HG03135 (cell line): ENCODE measurements at regions not wholly inside any gene's neighbourhood (a gene's known extent, or its start where the extent isn't known, plus 50 kb on each side); places are given as distances from the start of the nearest gene placed in this dataset.
"Not testable (repeated sequence)": the region's sequence is repeated elsewhere in the genome, so short reads cannot be mapped to it uniquely, and the experiment has no call there.

Experiments used
- ATAC-seq: cut with Tn5 transposase; IDR thresholded peaks from one replicate; pipeline ENCODE4 v1.9.1; 2021; ENCODE audit warnings: mild to moderate bottlenecking, moderate library complexity; ENCODE audit not compliant: unreplicated experiment

- no peak for ATAC-seq
These were observed 230.3 kb downstream of the TFAP2A start for GRCh38 chr6:10184371-10185227.

GRCh38 chr6:10180138-10181074 is 234.5 kb downstream of the TFAP2A start:
- no peak for ATAC-seq

DNA sequence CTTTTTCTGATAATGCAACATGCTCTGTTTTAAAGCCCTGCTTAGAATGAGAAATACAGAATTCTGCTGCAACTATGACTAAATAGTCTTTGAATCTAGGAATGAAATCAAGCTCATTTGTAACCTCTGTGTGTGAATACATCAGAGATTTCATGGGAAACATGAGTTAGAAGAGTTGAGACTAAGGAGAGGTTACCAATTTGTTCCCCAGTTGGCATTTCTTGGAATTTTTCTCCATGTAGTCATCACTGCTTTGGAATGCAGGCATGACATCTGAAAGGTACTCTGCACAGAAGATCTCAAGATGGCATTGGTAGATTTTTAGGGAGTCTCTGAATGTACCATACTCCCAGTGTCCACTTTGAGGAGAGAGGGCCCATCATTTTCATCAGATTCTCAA is 237.2 kb downstream of the TFAP2A start:
- ATAC-seq = no peak

- no peak for ATAC-seq
These were observed 239.5 kb downstream of the TFAP2A start for GRCh38 chr6:10175362-10175761.

DNA sequence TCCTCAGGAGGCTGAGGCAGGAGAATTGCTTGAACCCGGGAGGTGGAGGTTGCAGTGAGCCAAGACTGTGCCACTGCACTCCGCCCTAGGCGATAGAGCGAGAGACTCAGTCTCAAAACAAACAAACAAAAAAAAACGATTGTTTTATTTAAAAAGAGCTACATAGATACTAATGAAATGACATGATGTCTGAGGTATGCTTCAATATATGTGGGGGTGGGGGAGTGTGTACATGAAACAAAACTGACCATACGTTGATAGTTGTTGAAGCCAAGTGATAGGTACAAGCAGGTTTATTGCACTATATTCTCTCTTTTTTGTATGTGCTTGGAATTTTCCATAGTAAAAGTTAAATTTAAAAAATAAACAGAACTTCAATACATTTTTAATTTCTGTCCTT is 240.1 kb downstream of the TFAP2A start:
- no peak for ATAC-seq

DNA sequence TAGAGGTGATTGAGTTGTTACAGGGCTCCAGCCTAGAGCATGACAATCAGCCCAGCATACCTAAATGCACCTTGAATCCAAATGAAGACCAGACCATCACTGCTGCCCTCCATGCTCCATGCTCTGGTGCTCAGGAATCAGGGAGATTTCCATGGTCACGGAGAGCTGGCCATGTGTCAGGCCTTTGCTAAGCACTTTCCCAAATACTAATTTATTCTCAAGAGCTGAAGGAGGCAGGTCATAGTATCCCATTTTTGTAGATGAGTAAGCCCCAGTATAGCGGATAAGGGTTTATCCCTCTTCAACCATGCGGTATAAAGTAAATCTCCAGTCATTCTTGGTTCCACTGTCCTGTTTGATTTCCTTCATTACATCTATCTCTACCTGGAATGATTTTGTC is 240.8 kb downstream of the TFAP2A start:
- no peak for ATAC-seq

GRCh38 chr6:10171706-10172105 is 243.2 kb downstream of the TFAP2A start:
- ATAC-seq = not testable (repeated sequence)

DNA sequence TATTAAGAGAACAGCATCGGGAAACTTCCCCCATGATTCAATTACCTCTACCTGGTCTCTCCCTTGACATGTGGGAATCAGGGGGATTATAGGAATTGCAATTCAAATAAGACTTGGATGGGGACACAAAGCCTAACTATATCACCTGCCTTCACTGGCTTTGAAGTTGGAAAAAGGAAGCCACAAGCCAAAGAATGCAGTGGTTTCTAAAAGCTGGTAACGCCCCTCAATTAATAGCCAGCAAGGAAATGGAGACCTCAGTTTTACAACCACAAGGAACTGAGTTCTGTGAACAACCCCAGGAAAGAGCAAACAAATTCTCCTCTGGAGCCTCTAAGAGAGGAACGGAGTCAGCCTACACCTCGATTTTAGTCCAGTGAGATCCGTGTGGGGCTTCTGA is 244.1 kb downstream of the TFAP2A start:
- ATAC-seq = no peak

DNA sequence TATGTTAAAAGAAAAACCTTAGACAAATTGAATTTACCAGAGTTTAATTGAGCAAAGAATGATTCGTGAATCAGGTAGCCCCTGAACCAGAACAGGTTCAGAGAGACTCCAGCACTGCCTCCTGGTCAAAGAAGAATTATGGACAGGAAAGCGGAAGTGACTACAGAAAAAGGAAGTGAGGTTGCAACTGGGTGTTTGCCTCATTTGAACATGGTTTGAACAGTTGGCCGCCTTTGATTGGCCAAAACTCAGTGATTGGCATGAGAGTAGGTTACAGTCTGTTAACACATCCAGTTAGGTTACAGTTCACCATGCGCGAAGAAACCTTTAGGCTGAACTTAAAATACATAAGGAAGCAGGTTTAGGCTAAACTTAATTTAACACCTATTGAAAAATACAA is 248.8 kb downstream of the TFAP2A start:
- no peak for ATAC-seq

GRCh38 chr6:10163203-10163962 is 251.5 kb downstream of the TFAP2A start:
- ATAC-seq = no peak

DNA sequence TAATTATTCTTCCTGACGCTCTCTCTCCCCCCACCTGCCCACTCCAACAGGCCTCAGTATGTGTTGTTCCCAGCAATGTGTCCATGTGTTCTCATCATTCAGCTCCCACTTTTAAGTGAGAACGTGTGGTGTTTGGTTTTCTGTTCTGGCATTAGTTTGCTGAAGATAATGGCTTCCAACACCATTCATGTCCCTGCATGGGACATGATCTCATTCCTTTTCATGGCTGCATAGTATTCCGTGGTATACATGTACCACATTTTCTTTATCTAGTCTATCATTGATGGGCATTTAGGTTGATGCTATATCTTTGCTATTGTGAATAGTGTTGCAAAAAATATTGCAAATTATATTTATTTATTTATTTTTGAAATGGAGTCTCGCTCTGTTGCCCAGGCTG is 258.0 kb downstream of the TFAP2A start:
- no peak for ATAC-seq

DNA sequence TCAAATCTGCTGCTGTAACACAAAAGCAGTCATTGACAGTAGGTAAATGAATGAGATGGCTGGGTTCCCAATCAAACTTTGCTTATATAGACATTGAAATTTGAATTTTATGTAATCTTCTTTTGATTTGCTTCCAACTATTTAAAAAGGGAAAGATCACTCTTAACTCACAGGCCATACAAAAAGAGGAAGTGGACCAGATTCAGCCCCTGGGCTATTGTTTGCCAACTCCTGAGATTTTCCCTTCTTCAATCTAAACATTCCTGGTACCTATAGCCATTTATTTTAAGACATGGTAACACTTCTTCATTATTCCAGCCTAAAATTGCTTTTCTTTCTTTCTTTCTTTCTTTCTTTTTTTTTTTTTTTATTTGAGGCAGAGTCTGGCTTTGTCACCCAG is 260.6 kb downstream of the TFAP2A start:
- ATAC-seq = no peak

DNA sequence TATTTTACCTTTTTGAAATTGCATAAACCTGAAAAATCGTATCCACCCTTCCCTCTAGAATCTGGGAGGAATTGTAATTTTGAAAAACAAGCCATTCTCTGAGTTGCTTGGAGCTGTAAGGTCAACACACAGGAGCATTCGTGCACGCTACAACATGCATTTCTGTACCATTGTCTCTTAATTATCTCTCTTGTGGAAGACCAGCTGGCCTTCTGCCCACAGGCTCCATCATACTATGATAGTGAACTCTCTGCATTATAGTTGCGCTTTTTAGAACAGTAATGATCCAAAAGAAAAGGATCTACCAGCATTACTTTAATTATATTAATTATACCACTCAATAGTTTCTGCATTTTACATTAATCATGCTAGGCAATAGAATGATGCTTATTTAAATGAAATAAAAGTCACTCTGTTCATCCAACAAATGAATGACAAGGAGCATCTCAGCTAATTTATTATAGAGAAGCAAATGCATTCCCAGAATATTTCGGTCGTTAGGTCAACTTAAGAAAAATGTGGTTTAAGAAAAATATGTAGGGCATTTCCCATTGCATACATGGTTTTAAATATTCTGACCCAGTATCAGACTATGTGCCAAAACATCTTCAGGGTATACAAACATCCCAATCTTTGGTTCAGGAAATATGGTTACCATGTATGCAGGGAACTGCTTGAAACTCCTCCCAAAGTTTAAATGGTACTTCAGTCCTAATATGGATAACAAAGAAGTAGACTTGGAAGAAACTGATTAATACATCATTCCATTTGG is 263.5 kb downstream of the TFAP2A start:
- no peak for ATAC-seq

- no peak for ATAC-seq
These were observed 265.3 kb downstream of the TFAP2A start for GRCh38 chr6:10149603-10150002.

DNA sequence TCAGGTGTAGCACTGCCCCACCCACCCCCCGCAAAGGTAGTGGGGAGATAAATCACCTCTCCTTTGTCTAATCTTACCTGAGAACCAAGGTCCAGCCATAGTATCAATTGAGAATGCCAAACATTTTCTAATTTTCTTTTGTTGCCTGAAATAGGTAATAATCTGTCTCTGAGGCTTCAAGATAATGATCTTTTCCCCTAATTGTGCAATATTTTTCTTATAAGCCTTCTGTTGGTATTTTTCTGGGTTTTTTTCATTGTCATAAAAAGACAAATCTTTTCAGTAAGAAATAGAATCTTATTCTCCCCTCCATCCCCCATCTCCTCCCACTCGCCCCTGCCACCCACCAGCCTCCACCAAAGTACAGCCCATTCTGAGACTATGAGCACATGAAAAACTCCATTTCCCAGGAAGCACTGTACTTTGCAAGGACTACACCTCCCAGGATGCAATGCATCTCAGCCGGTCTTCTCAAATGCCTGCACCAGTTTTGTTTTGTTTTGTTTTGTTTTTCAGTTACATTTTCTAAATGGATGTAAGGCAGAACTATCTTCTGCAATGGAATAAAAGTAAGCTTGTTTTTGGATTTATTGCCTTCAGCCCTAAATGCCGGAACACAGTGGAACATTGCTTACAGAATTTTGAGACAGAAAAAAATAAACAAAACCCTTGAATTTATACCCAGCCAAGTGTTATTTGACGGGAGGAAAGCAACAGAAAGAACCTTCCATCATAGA is 268.0 kb downstream of the TFAP2A start:
- ATAC-seq = peak; percentile 82

- ATAC-seq = no peak
These were observed 270.1 kb downstream of the TFAP2A start for GRCh38 chr6:10144772-10145171.

GRCh38 chr6:10141746-10142443 is 273.0 kb downstream of the TFAP2A start:
- no peak for ATAC-seq

- ATAC-seq = no peak
These were observed 274.1 kb downstream of the TFAP2A start for GRCh38 chr6:10140824-10141223.

DNA sequence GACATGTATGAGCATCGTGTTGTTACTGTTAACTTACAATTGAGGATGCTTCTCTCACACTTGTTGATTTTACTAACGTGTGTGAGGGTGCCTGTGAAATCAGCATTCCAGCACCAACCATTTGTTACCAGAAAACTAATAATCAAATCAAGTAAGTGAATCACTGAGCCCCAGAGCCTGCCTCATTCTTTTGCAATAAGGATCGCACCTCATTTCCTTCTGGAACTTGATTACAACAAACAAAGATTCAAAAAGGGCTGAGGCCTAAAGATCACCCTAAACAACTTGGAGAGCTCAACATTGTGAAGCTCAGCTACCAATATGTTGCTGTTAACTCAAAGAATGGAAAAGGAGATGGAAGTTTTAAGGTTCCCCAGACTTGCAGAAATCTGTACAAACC is 274.7 kb downstream of the TFAP2A start:
- ATAC-seq = no peak
